GM18873 (cell line): ENCODE measurements at regions not wholly inside any gene's neighbourhood (a gene's known extent, or its start where the extent isn't known, plus 50 kb on each side); places are given as distances from the start of the nearest gene placed in this dataset.

Experiments used
- ATAC-seq: cut with Tn5 transposase; IDR thresholded peaks from one replicate; pipeline ENCODE4 v1.9.1; 2021; ENCODE audit warnings: mild to moderate bottlenecking, moderate library complexity, moderate number of reproducible peaks; ENCODE audit not compliant: unreplicated experiment, low FRiP score

DNA sequence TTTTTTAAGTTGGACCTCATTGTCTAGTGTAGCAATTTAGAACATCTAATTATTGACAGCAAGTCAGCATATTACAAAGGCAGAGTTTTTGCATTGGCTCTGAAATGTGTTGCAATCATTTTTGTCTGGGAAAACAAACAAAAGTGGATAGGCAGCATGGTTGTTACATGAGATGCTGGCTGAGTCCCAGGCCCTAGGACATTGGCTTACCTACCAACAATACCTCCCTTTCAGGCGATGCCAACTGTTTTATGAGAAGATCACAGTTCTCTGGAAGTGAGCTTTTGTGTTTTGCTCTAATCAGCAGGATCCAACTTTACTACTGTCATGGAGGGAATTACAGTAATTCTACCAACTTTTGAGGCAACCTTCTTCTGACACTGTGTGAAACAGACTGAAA, 71.5 kb upstream of the CXADR start:
- no peak for ATAC-seq

DNA sequence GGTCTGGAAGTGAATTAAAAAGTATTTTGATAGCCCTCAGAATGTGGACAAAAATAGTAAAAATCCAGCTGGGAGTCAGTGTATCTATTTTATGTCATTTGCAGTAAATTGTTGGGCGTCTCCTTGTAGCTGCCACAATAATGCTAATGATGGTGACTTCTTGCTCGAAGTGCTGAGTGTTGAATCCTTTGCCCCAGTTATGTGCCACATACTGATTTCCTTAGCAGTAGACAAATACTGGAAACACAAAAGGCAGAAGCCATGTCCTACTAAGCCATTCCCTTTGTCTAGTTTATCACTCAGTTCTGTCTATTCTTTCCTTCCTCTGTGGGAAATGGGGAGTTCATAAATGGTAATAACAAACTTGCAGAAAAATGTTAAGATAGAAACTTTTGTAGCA, 70.7 kb upstream of the CXADR start:
- no peak for ATAC-seq

DNA sequence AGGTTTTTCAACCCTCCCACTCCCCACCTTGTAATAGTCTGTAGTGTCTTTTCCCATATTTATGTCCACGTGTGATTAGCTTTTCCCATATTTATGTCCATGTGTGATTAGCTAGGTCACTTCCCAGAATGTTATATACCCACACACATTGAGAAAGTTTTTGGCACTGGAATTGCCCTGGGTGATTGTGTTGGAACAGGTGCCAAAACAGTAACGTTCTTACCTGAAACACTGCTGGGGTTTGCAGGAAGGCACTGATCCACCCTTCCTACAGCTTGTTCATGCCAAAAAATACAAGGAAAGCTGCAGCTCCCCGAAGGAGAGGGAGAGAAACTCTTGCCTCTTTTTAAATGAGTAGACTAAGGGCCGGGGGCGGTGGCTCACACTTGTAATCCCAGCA, 68.0 kb upstream of the CXADR start:
- no peak for ATAC-seq

DNA sequence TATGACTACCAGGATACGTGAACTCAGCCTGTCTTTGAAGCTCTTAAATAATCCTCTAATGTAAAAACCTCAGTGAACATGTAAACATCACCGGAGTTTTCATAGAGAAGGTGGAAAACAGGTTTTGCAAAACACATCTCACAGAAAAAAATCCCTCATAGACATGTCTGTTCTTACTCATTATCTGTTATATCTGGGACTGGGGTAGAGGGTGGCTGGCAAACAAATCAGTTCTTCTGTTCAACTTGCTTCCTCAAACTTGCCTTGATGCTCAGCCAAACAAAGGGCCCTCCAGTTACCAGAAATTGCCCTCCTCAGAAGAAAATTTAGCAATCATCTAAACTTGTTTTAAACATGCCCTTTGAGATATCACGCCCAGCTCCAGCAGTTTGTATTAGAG, 66.1 kb upstream of the CXADR start:
- ATAC-seq, result no peak

DNA sequence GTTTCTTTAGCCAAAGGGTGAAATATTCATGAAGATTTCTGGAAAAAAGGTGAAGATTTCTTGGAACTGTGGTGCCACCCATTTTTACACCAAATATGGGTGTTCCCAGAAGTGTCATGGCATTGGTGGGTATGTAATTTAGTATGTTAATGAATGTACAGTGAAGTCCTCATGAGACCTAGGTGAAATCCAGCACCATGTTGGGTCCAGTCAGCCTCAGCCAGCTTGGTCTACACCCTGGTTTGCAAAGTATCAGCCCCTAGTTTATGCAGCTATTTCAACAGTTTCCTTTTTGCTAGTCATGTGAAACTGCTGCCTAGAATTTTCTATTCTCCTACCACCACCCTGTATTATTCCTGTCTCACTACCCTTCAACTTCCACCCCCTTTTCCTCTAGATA, 63.1 kb upstream of the CXADR start:
- no peak for ATAC-seq

DNA sequence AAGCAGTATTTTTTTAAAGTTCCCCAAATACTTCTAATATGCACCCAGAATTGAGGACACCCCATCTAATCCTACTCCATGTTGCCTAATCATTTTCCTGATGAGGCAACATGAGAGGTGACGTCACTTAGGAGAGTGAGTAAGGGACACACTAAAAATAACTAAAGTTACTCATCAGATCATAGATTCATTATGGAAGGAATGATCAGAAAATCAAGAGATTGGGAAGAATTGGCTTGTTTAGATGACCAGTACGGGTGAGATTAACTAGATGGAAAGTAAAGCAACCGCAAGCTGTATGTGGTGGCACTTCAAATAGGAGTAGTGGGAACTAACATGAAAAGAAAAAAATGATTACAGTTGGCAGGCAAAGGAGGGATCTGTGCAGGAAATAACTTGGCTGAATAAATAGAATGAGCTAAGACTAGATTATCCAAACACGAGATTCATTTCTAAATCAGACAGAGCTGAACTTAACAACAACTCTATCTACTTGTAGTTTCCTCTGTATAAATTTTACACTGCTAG, 61.4 kb upstream of the CXADR start:
- ATAC-seq, result no peak

DNA sequence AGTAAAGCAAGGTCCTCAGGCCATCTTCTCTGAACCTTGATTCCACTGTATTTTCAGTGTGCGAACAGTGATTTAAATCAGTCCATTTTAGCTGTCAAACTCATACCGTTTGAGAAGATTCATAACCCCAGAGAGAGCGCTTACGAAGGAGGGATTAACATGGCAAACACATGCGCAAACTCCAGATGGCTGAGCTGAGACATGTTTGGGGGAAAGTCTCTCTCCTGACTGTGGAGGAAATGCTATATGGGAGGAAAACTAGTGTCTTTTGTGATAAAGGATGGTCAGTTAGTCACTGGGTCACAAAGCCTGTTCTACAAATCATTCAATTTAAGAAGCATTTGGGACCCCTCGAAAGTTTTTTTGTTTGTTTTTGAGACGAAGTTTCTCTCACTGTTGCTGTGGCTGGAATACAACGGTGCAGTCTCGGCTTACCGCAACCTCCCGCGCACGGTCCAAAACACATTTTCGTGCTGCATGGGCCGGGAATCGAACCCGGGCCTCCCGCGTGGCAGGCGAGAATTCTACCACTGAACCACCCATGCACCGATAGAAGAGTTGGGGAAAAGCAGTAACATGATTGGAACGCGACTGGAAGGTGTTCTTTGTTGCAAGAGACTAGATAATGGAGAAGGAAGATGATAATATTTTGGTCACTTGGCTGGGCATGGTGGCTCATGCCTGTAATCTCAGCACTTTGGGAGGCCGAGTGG, 58.4 kb upstream of the CXADR start:
- no peak for ATAC-seq

DNA sequence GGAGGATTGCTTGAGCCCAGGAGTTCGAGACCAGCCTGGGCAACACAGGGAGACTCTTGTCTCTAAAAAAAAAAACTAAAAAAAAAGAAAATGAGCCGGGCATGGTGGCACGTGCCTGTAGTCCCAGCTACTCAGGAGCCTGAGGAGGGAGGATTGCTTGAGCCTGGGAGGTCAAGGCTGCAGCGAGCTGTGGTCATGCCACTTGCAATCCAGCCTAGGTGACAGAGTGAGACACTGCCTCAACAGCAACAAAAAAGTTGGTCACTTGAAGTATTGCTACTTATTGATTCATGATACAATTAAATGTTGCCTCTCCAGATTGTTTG, 57.9 kb upstream of the CXADR start:
- ATAC-seq, result no peak

DNA sequence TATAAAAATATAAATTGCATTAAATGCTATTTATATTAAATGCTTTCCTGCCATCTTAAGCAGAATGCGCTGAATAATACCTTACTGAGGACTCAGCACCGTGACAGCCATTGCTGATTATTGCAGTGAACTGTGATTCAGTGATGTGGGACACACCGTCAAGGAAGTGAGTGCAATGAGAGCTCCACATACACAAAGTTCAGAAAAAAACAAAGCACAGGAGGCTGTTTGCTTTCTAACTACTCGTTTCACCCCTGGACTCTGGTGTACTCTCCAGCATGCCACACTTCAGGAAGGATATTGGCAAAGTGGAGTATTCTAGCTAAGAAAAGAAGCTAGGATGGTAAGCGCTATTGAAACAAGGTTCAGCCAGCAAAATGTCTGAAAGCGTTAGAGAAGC, 57.4 kb upstream of the CXADR start:
- no peak for ATAC-seq

DNA sequence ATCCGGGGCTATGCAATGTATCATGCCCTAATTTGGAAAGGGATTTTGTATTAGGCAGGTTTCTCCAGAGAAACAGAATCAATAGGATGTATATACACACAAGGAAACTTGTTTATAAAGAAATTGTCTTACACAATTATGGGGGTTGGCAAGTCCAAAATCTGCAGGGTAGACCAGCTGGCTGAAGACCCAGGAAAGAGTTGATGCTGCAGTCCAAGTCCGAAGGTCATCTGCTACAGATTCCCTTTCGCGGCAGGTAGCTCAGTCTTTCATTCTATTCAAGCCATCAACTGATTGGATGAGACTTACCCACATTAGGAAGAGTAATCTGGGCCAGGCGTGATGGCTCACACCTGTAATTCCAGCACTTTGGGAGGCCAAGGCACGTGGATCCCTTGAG, 54.6 kb upstream of the CXADR start:
- ATAC-seq, result no peak

DNA sequence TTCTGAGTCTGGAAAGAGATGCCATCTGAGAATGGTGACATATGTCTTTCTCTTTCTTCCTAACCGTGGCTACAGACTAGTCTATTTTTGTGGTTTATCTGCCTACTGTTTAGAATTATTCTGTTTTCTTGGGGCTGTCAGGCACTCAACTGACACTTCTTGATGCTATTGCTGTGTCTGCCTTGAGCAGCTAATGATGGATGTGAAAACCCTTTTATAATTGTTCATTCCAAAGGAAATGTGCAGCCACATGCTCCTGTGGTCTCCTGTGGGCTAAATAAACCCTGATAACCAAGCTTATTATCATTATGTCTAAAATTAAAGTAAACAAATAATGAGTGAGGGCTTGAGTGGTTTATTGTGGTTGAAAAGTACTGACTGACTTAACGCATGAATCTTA, 52.7 kb upstream of the CXADR start:
- ATAC-seq, result no peak

DNA sequence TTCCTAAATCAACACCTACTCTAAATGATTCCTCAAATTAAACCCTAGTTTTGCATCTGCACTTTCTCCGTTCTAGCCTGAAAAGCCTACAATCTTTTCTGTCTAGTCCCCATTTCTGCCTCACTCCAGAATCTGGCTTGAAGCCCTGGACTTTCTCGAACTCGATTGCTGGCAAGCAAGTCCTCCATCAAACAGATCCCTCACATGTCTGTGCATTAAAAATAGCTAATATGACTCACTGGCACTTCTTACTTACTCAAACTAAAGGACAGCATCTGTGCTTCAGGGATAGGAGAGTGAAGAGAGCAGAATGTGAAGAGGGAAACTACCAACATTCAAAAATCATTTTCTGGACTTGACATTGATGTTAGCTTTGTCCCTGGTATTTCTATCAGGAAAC, 51.8 kb upstream of the CXADR start:
- no peak for ATAC-seq

DNA sequence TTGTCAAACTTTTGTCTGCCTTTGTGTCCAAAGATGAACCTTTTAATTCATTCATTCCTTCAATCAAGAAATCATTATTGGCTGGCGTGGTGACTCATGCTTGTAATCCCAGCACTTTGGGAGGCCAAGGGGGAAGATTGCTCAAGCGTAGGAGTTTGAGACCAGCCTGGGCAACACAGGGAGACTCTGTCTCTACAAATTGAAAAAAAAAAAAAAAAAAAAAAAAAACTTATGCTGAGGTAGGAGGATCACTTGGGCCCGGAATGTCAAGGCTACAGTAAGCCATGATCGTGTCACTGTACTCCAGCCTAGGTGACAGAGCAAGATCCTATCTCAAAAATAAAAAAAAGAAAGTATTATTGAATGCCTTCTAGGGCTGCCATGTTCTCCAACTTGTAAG, 51.3 kb upstream of the CXADR start:
- no peak for ATAC-seq

DNA sequence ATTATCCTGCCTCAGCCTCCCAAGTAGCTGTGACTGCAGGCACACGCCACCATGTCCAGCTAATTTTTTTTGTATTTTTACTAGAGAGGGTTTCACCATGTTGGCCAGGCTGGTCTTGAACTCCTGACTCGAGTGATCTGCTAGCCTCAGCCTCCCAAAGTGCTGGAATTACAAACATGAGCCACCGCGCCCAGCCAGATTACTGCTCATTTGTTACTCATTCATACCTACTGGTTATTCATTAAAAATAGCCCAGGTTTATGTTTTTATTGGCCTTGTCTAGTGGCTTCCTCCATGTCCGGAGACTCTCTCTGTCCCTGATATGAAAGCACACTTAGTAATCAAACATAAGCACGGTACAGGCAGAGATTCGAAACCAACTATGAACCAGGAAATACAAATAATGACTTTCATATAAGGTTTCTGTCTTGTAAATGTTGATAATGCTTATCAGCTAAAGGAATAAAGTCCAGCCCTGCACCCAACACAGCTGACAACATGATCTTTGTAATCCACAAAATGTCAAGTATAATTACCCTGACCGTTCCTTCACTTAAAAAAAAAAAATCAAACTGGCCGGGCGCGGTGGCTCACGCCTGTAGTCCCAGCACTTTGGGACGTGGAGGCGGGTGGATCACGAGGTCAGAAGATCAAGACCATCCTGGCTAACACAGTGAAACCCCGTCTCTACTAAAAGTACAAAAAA, 50.4 kb upstream of the CXADR start:
- ATAC-seq, result no peak
